Upper lobe of right lung (tissue), 1 donor: ENCODE measurements at regions not wholly inside any gene's neighbourhood (a gene's known extent, or its start where the extent isn't known, plus 50 kb on each side); places are given as distances from the start of the nearest gene placed in this dataset.
A peak's percentile ranks its signal among the peaks of the same experiment; 100 is the strongest.

Experiments
- ATAC-seq: fragments of 200-7000 bp; cut with Tn5 transposase; one replicate; pipeline ENCODE4 v1.9.1; 2020; ENCODE audit warnings: mild to moderate bottlenecking, moderate library complexity
- DNase-seq: peaks from one replicate; pipeline ENCODE4 v3.0.0-alpha.2; 2020
- H3K27ac ChIP-seq: fragments of 200-600 bp; one replicate; pipeline ENCODE4 v1.8.0; 2022
- H3K27me3 ChIP-seq: fragments of 200-600 bp; one replicate; pipeline ENCODE4 v1.8.0; 2022; ENCODE audit warnings: mild to moderate bottlenecking
- H3K36me3 ChIP-seq: fragments of 200-600 bp; one replicate; pipeline ENCODE4 v1.8.0; 2022
- H3K4me1 ChIP-seq: fragments of 200-600 bp; one replicate; pipeline ENCODE4 v1.8.0; 2022
- H3K4me3 ChIP-seq: fragments of 200-600 bp; one replicate; pipeline ENCODE4 v1.8.0; 2022; ENCODE audit warnings: mild to moderate bottlenecking
- H3K9me3 ChIP-seq: fragments of 200-600 bp; one replicate; pipeline ENCODE4 v1.8.0; 2022
- CTCF ChIP-seq: fragments of 200-600 bp; IDR thresholded peaks from one replicate; pipeline ENCODE4 v1.8.0; 2022; ENCODE audit warnings: antibody characterized with exemption
- intact Hi-C: fragments of 100-400 bp; cut with DNase I; formaldehyde crosslinking; loops from one replicate; pipeline ENCODE4 v1.11.0; 2022
- donor health status: DM: no; HTN: yes; CAD: no; lungs with severe emphysema.

- intact Hi-C loops = no loop called here
- DNase-seq = no peak
- peak; percentile 14 for ATAC-seq
These were observed 153.0 kb downstream of the SLC35B3 start for GRCh38 chr6:8282380-8282779.

GRCh38 chr6:8279041-8279805 lies 156.1 kb downstream of the SLC35B3 start:
- no peaks in the 10 kb centered on the region for H3K36me3 ChIP-seq
- TF ChIP-seq CTCF = no peak
- DNase-seq (no peak), ATAC-seq (no peak)
- no peaks in the 10 kb centered on the region for H3K9me3 ChIP-seq
- no peak overlapping the region for H3K27ac ChIP-seq
- no peaks in the 10 kb centered on the region for H3K27me3 ChIP-seq
- H3K4me3 ChIP-seq = no peak overlapping the region
- intact Hi-C loops = no loop called here
- no peaks in the 10 kb centered on the region for H3K4me1 ChIP-seq

More at GRCh38 chr6:8282380-8282779, 153.0 kb downstream of the SLC35B3 start:
- Histone ChIP-seq H3K4me3 (no peak overlapping the region), H3K27ac (no peak overlapping the region), H3K36me3 (no peaks in the 10 kb centered on the region), H3K9me3 (no peaks in the 10 kb centered on the region), H3K4me1 (no peaks in the 10 kb centered on the region), H3K27me3 (no peaks in the 10 kb centered on the region)
- TF ChIP-seq CTCF = no peak

DNA sequence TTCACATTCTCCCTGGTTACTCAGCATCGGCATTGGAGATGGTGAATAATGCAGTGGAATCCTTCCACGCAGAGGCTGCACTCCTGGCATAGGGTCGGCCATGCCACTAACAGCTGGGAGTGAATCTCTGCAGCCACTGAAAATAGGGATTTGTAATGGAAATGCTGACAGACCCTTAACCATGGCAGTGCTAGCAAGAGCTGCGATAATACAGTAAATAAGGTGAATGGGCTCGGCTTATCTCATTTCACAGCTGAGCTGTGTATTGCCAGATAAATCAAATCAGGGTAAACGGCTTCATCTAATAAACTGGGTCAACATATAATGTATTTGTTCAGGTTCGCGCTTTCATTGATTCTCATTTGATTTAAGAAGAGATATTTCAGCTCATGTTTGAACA lies 156.8 kb downstream of the SLC35B3 start:
- no peaks in the 10 kb centered on the region for H3K27me3 ChIP-seq
- no peak overlapping the region for H3K27ac ChIP-seq
- ATAC-seq (no peak), DNase-seq (no peak)
- H3K36me3 ChIP-seq = no peaks in the 10 kb centered on the region
- no peak overlapping the region for H3K4me3 ChIP-seq
- TF ChIP-seq CTCF = no peak
- H3K4me1 ChIP-seq = no peaks in the 10 kb centered on the region
- no peaks in the 10 kb centered on the region for H3K9me3 ChIP-seq
- intact Hi-C loops = no loop called here

DNA sequence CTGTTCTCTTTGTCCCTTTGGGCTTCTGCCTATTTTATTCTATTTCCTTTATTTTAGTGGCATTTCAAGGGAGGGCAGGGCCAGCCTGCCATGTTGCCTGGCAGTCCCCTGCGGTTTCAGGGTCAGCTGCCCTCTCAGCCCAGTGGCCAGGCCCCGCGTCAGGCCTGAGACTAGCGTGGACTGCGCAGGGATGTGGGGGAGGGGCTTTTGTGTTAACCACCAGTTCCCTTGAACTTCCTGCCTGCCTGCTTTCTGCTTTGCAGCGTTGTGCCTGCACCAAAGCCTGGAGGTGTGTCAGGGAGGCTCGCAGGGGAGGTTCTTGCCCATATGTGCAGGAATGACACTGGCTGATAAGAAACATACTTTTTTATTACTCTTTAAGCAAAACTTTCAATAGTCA lies 157.6 kb downstream of the SLC35B3 start:
- intact Hi-C loops = no loop called here
- H3K36me3 ChIP-seq = no peaks in the 10 kb centered on the region
- H3K4me1 ChIP-seq = no peaks in the 10 kb centered on the region
- H3K4me3 ChIP-seq = no peak overlapping the region
- no peaks in the 10 kb centered on the region for H3K27me3 ChIP-seq
- no peak overlapping the region for H3K27ac ChIP-seq
- H3K9me3 ChIP-seq = no peaks in the 10 kb centered on the region
- DNase-seq (no peak), ATAC-seq (no peak)
- TF ChIP-seq CTCF = no peak

DNA sequence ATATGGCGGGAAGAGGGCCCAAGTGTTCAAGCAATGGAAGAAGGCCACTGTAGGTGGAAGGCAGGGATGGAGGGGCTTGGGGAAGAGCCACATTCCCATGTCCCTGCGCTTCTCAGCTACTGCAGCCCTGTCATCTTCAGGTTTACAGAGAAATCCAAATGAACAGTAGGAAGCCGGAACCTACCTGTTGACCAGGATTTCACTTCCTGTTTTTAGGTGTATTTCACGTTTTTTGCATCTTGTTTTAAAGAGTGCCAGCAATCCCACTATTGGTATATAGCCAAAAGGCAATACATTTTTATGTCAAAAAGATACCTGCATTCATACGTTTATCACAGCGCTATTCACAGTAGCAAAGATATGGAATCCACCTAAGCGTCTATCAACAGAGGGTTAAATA lies 159.2 kb downstream of the SLC35B3 start:
- intact Hi-C loops = no loop called here
- Histone ChIP-seq H3K27ac (no peak overlapping the region), H3K4me1 (no peaks in the 10 kb centered on the region), H3K4me3 (no peak overlapping the region), H3K36me3 (no peaks in the 10 kb centered on the region), H3K9me3 (no peaks in the 10 kb centered on the region), H3K27me3 (no peaks in the 10 kb centered on the region)
- no peak for DNase-seq
- ATAC-seq = no peak
- no peak for TF ChIP-seq CTCF

GRCh38 chr6:8275667-8276066 lies 159.7 kb downstream of the SLC35B3 start:
- ATAC-seq = no peak
- intact Hi-C loops = no loop called here
- no peak for TF ChIP-seq CTCF

More at GRCh38 chr6:8275667-8276066, 159.7 kb downstream of the SLC35B3 start:
- no peak overlapping the region for H3K4me3 ChIP-seq
- H3K27ac ChIP-seq = no peak overlapping the region
- H3K27me3 ChIP-seq = no peaks in the 10 kb centered on the region
- H3K9me3 ChIP-seq = no peaks in the 10 kb centered on the region
- no peaks in the 10 kb centered on the region for H3K36me3 ChIP-seq
- H3K4me1 ChIP-seq = no peaks in the 10 kb centered on the region
- DNase-seq = no peak
